CD14-positive monocyte (primary cell): ENCODE measurements at regions not wholly inside any gene's neighbourhood (a gene's known extent, or its start where the extent isn't known, plus 50 kb on each side); places are given as distances from the start of the nearest gene placed in this dataset.

Experiments used
- DNase-seq, 3 donors: peaks; one replicate each; pipeline ENCODE4 v3.0.0-alpha.2; 2011 to 2022
- H2AFZ ChIP-seq: 2 replicates; pipeline ENCODE4 v1.6.0; 2012; ENCODE audit warnings: mild to moderate bottlenecking, low read depth, low read length, inconsistent platforms; ENCODE audit not compliant: insufficient read depth, poor library complexity, severe bottlenecking
- H3K27ac ChIP-seq, 2 donors: 1 replicate in 1 of 2; 2 replicates in 1 of 2; pipeline ENCODE4 v1.5.1; 2012 to 2013; ENCODE audit warnings: low read length in 2 of 2, control low read depth in 1 of 2, inconsistent platforms in 1 of 2, low read depth in 1 of 2, mild to moderate bottlenecking in 1 of 2
- H3K27me3 ChIP-seq, 2 donors: one replicate each; pipeline versions ENCODE4 v1.6.0 to v1.6.1; 2011 to 2013; ENCODE audit warnings: low read length in 2 of 2; ENCODE audit not compliant: control insufficient read depth in 2 of 2, insufficient read depth in 2 of 2
- H3K36me3 ChIP-seq, 2 donors: replicated peaks in 1 of 2; 1 replicate in 1 of 2; 2 replicates in 1 of 2; pipeline versions ENCODE4 v1.5.1 to v1.6.1; 2012 to 2013; ENCODE audit warnings: low read length in 2 of 2, control low read depth in 1 of 2, inconsistent platforms in 1 of 2, mild to moderate bottlenecking in 1 of 2; ENCODE audit not compliant: insufficient read depth in 2 of 2, control insufficient read depth in 1 of 2
- H3K4me1 ChIP-seq, 2 donors: 1 replicate in 1 of 2; 2 replicates in 1 of 2; pipeline versions ENCODE4 v1.5.1 to v1.6.1; 2012 to 2013; ENCODE audit warnings: low read length in 2 of 2, control low read depth in 1 of 2, inconsistent platforms in 1 of 2, mild to moderate bottlenecking in 1 of 2, moderate library complexity in 1 of 2; ENCODE audit not compliant: insufficient read depth in 2 of 2, control insufficient read depth in 1 of 2
- H3K4me2 ChIP-seq: replicated peaks from 2 replicates; pipeline ENCODE3; 2012; ENCODE audit warnings: low read length, moderate library complexity, mild to moderate bottlenecking; ENCODE audit not compliant: poor library complexity, severe bottlenecking; ENCODE audit errors: extremely low read depth
- H3K4me3 ChIP-seq, 3 experiments: fragments of 200-600 bp in 1 of 3; sonication (generic) in 1 of 3; replicated peaks in 1 of 3; 1 replicate in 2 of 3; 2 replicates in 1 of 3; pipeline ENCODE4 v1.5.1; 2011 to 2013; ENCODE audit warnings: low read length in 3 of 3, mild to moderate bottlenecking in 3 of 3, control low read depth in 2 of 3, low read depth in 2 of 3, inconsistent platforms in 1 of 3, moderate library complexity in 1 of 3
- H3K79me2 ChIP-seq: 2 replicates; pipeline ENCODE4 v1.6.0; 2012; ENCODE audit warnings: mild to moderate bottlenecking, control low read depth, inconsistent platforms, low read length, moderate library complexity; ENCODE audit not compliant: insufficient read depth
- H3K9ac ChIP-seq: 2 replicates; pipeline ENCODE4 v1.6.0; 2017; ENCODE audit warnings: low read length, mild to moderate bottlenecking; ENCODE audit not compliant: insufficient read depth, poor library complexity, severe bottlenecking
- H3K9me3 ChIP-seq, 2 donors: replicated peaks in 1 of 2; 1 replicate in 1 of 2; 2 replicates in 1 of 2; pipeline versions ENCODE4 v1.5.1 to v1.6.1; 2012 to 2013; ENCODE audit warnings: low read length in 2 of 2, control low read depth in 1 of 2; ENCODE audit not compliant: control insufficient read depth in 1 of 2, insufficient read depth in 1 of 2
- H4K20me1 ChIP-seq: 2 replicates; pipeline ENCODE4 v1.6.0; 2012; ENCODE audit warnings: mild to moderate bottlenecking, low read length, control low read depth, moderate library complexity; ENCODE audit not compliant: insufficient read depth
- H3K27ac Mint-ChIP-seq, 7 donors: one replicate each; pipeline ENCODE4 v1.8.0; 2020; ENCODE audit warnings: mild to moderate bottlenecking in 7 of 7, mixed read lengths in 7 of 7, moderate library complexity in 6 of 7, inconsistent platforms in 2 of 7
- H3K27me3 Mint-ChIP-seq, 3 donors: one replicate each; pipeline ENCODE4 v1.8.0; 2021 to 2022; ENCODE audit warnings: low read depth in 3 of 3, mild to moderate bottlenecking in 3 of 3, mixed read lengths in 3 of 3, moderate library complexity in 3 of 3, inconsistent platforms in 1 of 3
- H3K36me3 Mint-ChIP-seq, 2 donors: one replicate each; pipeline ENCODE4 v1.8.0; 2020; ENCODE audit warnings: mixed read lengths in 2 of 2, inconsistent platforms in 1 of 2, mild to moderate bottlenecking in 1 of 2
- H3K4me1 Mint-ChIP-seq: one replicate; pipeline ENCODE4 v1.8.0; 2020; ENCODE audit warnings: mild to moderate bottlenecking, mixed read lengths
- H3K4me3 Mint-ChIP-seq, 2 donors: one replicate each; pipeline ENCODE4 v1.8.0; 2020; ENCODE audit warnings: mild to moderate bottlenecking in 2 of 2, mixed read lengths in 2 of 2, moderate library complexity in 1 of 2
- H3K9me3 Mint-ChIP-seq, 7 donors: one replicate each; pipeline ENCODE4 v1.8.0; 2020 to 2022; ENCODE audit warnings: mixed read lengths in 7 of 7, mild to moderate bottlenecking in 6 of 7, moderate library complexity in 6 of 7, inconsistent platforms in 2 of 7
- CTCF ChIP-seq: fragments of 200-600 bp; IDR thresholded peaks from one replicate; pipeline ENCODE4 v1.8.0; 2022; ENCODE audit warnings: antibody characterized with exemption, mild to moderate bottlenecking
- WGBS: methylation state at CpG from one replicate; pipeline ENCODE4 v1.1.5; 2013; ENCODE audit warnings: missing lambda C conversion rate; ENCODE audit not compliant: insufficient coverage; 5-methylcytosine and 5-hydroxymethylcytosine counted together
- intact Hi-C, 2 donors: fragments of 100-400 bp; cut with micrococcal nuclease; formaldehyde crosslinking; loops; one replicate each; pipeline versions ENCODE4 v1.15.0 to v1.15.1; 2023

GRCh38 chr1:30179942-30180543 lies 543.3 kb downstream of the MATN1 start:
- Mint-ChIP-seq H3K4me1 (no peaks in the 10 kb centered on the region), H3K27me3 (peaks cover 7 to 18% (median 9%) of the 10 kb centered on the region in 3 donors), H3K36me3 (no peaks in the 10 kb centered on the region), H3K9me3 (no peaks in the 10 kb centered on the region), H3K4me3 (no peak overlapping the region), H3K27ac (no peak overlapping the region)
- no peak overlapping the region for H2AFZ ChIP-seq
- H3K4me1 ChIP-seq: no peaks in the 10 kb centered on the region
- no peak overlapping the region for H3K9ac ChIP-seq
- H3K4me2 ChIP-seq: no peak overlapping the region
- WGBS: 63% methylated on average over 5 of the region's 10 CpGs
- TF ChIP-seq CTCF: no peak
- no peaks in the 10 kb centered on the region for H3K36me3 ChIP-seq
- H4K20me1 ChIP-seq: no peaks in the 10 kb centered on the region
- H3K4me3 ChIP-seq: no peak overlapping the region
- intact Hi-C loops: no loop called here
- no peaks in the 10 kb centered on the region for H3K79me2 ChIP-seq
- no peaks in the 10 kb centered on the region for H3K9me3 ChIP-seq
- no peak overlapping the region for H3K27ac ChIP-seq
- DNase-seq: no peak
- peaks cover 4 to 11% of the 10 kb centered on the region in 2 donors for H3K27me3 ChIP-seq

GRCh38 chr1:30176477-30176876 lies 546.9 kb downstream of the MATN1 start:
- no peak overlapping the region for H3K4me3 Mint-ChIP-seq
- no CpG with 5 or more reads among the region's 1 CpG for WGBS

More at GRCh38 chr1:30176477-30176876, 546.9 kb downstream of the MATN1 start:
- Mint-ChIP-seq H3K9me3 (no peaks in the 10 kb centered on the region), H3K27me3 (peaks cover 6 to 21% (median 10%) of the 10 kb centered on the region in 3 donors), H3K4me1 (no peaks in the 10 kb centered on the region), H3K27ac (no peak overlapping the region), H3K36me3 (no peaks in the 10 kb centered on the region)
- Histone ChIP-seq H4K20me1 (no peaks in the 10 kb centered on the region), H3K79me2 (no peaks in the 10 kb centered on the region), H3K9me3 (no peaks in the 10 kb centered on the region), H2AFZ (no peak overlapping the region), H3K27ac (no peak overlapping the region), H3K27me3 (peaks cover 4 to 11% of the 10 kb centered on the region in 2 donors), H3K9ac (no peak overlapping the region), H3K4me3 (no peak overlapping the region), H3K4me2 (no peak overlapping the region), H3K36me3 (no peaks in the 10 kb centered on the region), H3K4me1 (no peaks in the 10 kb centered on the region)
- no peak for TF ChIP-seq CTCF
- DNase-seq: no peak
- intact Hi-C loops: no loop called here
